ENCODE measurements at regions not wholly inside any gene's neighbourhood (a gene's known extent, or its start where the extent isn't known, plus 50 kb on each side); places are given as distances from the start of the nearest gene placed in this dataset.

GRCh38 chr3:72231439-72232196 lies 446.7 kb upstream of the PROK2 start:
- H3K27me3 ChIP-seq (ENCODE audit: control insufficient read depth, insufficient read depth, low read length): no peaks in the 10 kb centered on the region
- no peaks in the 10 kb centered on the region for H3K4me1 ChIP-seq (ENCODE audit: control insufficient read depth, low read depth, low read length)
- H3K36me3 ChIP-seq (ENCODE audit: control insufficient read depth, low read depth, low read length): no peaks in the 10 kb centered on the region
- H3K4me3 ChIP-seq (ENCODE audit: low read length): no peak overlapping the region
- no peaks in the 10 kb centered on the region for H3K9me3 ChIP-seq (ENCODE audit: control insufficient read depth, low read depth, low read length)
- no peak overlapping the region for H3K9ac ChIP-seq (ENCODE audit: low read length)
- H3K27ac ChIP-seq (ENCODE audit: low read length): no peak overlapping the region

DNA sequence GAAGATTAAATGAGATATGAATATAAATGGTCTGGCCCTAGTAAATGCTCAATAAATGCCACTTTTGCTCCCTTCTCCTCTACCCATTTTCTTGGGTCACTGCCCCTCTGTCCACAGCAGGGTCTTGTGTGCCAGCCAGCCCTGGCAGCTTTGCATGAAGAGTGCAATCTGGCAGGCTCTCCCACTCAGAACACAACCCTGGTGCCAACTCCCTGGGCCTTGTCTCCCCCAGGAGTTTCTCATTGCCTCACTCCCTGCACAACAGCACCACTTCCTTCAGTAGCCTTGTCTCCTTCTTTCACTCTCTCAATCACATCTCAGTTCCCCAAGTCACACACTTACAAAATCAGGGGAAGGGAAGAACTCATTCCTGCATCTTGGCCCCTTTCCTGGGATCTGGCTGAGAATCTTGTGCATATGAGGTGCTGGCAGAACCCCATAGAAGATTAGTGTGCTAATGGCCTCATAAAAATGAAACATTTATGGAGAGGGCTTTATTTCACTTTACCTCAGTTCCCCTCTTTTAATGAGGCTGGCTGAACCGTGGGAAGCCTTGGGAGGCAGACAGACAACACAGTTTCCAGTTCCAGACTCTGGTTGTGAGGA lies 445.9 kb upstream of the PROK2 start:
- no peak overlapping the region for H3K27ac ChIP-seq (ENCODE audit: low read length)
- H3K9me3 ChIP-seq (ENCODE audit: control insufficient read depth, low read depth, low read length): no peaks in the 10 kb centered on the region
- no peaks in the 10 kb centered on the region for H3K36me3 ChIP-seq (ENCODE audit: control insufficient read depth, low read depth, low read length)
- no peaks in the 10 kb centered on the region for H3K4me1 ChIP-seq (ENCODE audit: control insufficient read depth, low read depth, low read length)
- H3K27me3 ChIP-seq (ENCODE audit: control insufficient read depth, insufficient read depth, low read length): no peaks in the 10 kb centered on the region
- H3K9ac ChIP-seq (ENCODE audit: low read length): no peak overlapping the region
- H3K4me3 ChIP-seq (ENCODE audit: low read length): no peak overlapping the region

- Histone ChIP-seq H3K9me3 (ENCODE audit: control insufficient read depth, low read depth, low read length) (peaks cover 3% of the 10 kb centered on the region), H3K27me3 (ENCODE audit: control insufficient read depth, insufficient read depth, low read length) (no peaks in the 10 kb centered on the region), H3K4me1 (ENCODE audit: control insufficient read depth, low read depth, low read length) (no peaks in the 10 kb centered on the region), H3K9ac (ENCODE audit: low read length) (no peak overlapping the region), H3K27ac (ENCODE audit: low read length) (no peak overlapping the region), H3K4me3 (ENCODE audit: low read length) (no peak overlapping the region), H3K36me3 (ENCODE audit: control insufficient read depth, low read depth, low read length) (no peaks in the 10 kb centered on the region)
Measured at GRCh38 chr3:72229952-72230351, 445.0 kb upstream of the PROK2 start.

- no peaks in the 10 kb centered on the region for H3K4me1 ChIP-seq (ENCODE audit: control insufficient read depth, low read depth, low read length)
- H3K9me3 ChIP-seq (ENCODE audit: control insufficient read depth, low read depth, low read length): peaks cover 5% of the 10 kb centered on the region
- H3K4me3 ChIP-seq (ENCODE audit: low read length): no peak overlapping the region
- H3K27ac ChIP-seq (ENCODE audit: low read length): no peak overlapping the region
- no peaks in the 10 kb centered on the region for H3K36me3 ChIP-seq (ENCODE audit: control insufficient read depth, low read depth, low read length)
- H3K9ac ChIP-seq (ENCODE audit: low read length): no peak overlapping the region
- H3K27me3 ChIP-seq (ENCODE audit: control insufficient read depth, insufficient read depth, low read length): no peaks in the 10 kb centered on the region
Measured at GRCh38 chr3:72227486-72228070, 442.6 kb upstream of the PROK2 start.

DNA sequence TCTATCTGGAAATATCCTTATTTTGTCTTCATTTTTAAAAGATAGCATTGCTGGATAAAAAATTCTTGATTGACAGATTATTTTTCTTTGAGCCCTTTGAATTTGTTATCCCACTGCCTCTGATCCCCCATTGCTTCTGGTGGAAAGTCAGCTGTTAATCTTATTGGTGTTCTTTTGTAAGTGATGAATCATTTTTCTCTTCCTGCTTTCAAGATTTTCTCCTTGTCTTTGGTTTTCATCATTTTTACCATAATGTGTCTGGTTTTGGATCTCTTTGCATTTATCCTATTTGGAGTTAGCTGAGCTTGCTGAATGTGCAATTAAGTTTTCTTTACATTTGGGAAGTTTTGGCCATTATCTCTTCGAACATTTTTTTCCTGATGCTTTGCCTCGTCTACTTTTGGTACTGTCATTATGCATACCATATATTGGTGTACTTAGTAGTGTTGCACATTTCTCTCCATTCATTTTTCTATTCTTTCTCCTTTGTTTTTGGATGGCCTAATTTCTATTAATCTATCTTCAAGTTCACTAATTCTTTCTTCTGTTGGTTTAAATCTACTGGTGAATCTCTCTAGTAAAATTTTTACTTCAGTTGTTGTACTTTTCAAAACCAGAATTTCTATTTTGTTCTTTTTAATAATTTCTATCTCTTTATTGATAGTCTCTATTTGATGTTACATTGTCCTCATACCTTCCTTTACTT lies 440.0 kb upstream of the PROK2 start:
- Histone ChIP-seq H3K4me3 (ENCODE audit: low read length) (no peak overlapping the region), H3K9me3 (ENCODE audit: control insufficient read depth, low read depth, low read length) (peaks cover 5% of the 10 kb centered on the region), H3K9ac (ENCODE audit: low read length) (no peak overlapping the region), H3K4me1 (ENCODE audit: control insufficient read depth, low read depth, low read length) (no peaks in the 10 kb centered on the region), H3K27me3 (ENCODE audit: control insufficient read depth, insufficient read depth, low read length) (no peaks in the 10 kb centered on the region), H3K36me3 (ENCODE audit: control insufficient read depth, low read depth, low read length) (no peaks in the 10 kb centered on the region), H3K27ac (ENCODE audit: low read length) (no peak overlapping the region)

GRCh38 chr3:72223628-72224027 lies 438.7 kb upstream of the PROK2 start:
- Histone ChIP-seq H3K4me3 (ENCODE audit: low read length) (no peak overlapping the region), H3K36me3 (ENCODE audit: control insufficient read depth, low read depth, low read length) (no peaks in the 10 kb centered on the region), H3K27me3 (ENCODE audit: control insufficient read depth, insufficient read depth, low read length) (no peaks in the 10 kb centered on the region), H3K9me3 (ENCODE audit: control insufficient read depth, low read depth, low read length) (peaks cover 5% of the 10 kb centered on the region), H3K27ac (ENCODE audit: low read length) (no peak overlapping the region), H3K9ac (ENCODE audit: low read length) (no peak overlapping the region), H3K4me1 (ENCODE audit: control insufficient read depth, low read depth, low read length) (no peaks in the 10 kb centered on the region)

DNA sequence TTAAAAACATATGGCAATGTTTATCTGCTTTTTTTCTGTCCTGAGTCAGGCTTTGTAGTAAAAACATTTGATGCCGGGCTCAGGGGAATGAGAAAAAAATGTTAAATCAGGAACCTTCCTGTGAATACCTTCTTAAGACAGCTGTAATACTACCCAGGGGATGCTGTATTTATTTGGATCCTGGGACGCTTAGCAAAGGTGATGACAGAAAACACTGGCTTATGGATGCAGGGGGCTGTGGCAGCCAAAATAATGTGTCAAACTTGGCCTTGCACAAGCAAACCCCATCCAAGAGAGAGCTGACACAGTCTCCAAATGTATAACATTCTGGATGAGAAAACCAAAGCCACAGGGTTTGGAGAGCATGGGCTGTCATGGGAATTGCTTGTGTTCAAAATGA lies 438.2 kb upstream of the PROK2 start:
- Histone ChIP-seq H3K27ac (ENCODE audit: low read length) (no peak overlapping the region), H3K4me3 (ENCODE audit: low read length) (no peak overlapping the region)

DNA sequence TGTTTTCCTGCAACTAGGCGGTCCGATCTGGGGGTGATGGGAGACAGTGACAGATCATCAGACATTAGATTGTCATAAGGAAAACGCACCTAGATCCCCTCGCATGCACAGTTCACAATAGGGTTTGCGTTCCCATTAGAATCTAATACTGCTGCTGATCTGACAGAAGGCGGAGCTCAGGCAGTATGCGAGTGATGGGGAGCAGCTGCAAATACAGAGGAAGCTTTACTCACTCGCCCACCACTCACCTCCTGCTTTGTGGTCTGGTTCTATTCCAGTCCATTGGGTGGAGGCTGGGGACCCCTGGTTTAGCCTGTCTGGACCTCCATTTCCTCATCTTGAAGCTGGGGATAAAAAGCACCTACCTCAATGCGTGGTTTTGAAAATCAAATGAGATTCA lies 437.5 kb upstream of the PROK2 start:
- no peaks in the 10 kb centered on the region for H3K27me3 ChIP-seq (ENCODE audit: control insufficient read depth, insufficient read depth, low read length)
- H3K9me3 ChIP-seq (ENCODE audit: control insufficient read depth, low read depth, low read length): peaks cover 5% of the 10 kb centered on the region
- no peaks in the 10 kb centered on the region for H3K4me1 ChIP-seq (ENCODE audit: control insufficient read depth, low read depth, low read length)
- no peak overlapping the region for H3K9ac ChIP-seq (ENCODE audit: low read length)
- no peak overlapping the region for H3K4me3 ChIP-seq (ENCODE audit: low read length)
- H3K27ac ChIP-seq (ENCODE audit: low read length): no peak overlapping the region
- no peaks in the 10 kb centered on the region for H3K36me3 ChIP-seq (ENCODE audit: control insufficient read depth, low read depth, low read length)

More for the DNA sequence above, 438.2 kb upstream of the PROK2 start:
- Histone ChIP-seq H3K9ac (ENCODE audit: low read length) (no peak overlapping the region), H3K9me3 (ENCODE audit: control insufficient read depth, low read depth, low read length) (peaks cover 5% of the 10 kb centered on the region), H3K36me3 (ENCODE audit: control insufficient read depth, low read depth, low read length) (no peaks in the 10 kb centered on the region), H3K4me1 (ENCODE audit: control insufficient read depth, low read depth, low read length) (no peaks in the 10 kb centered on the region), H3K27me3 (ENCODE audit: control insufficient read depth, insufficient read depth, low read length) (no peaks in the 10 kb centered on the region)

GRCh38 chr3:72220946-72221345 lies 436.0 kb upstream of the PROK2 start:
- no peaks in the 10 kb centered on the region for H3K27me3 ChIP-seq (ENCODE audit: control insufficient read depth, insufficient read depth, low read length)
- H3K9ac ChIP-seq (ENCODE audit: low read length): no peak overlapping the region
- H3K27ac ChIP-seq (ENCODE audit: low read length): no peak overlapping the region
- no peaks in the 10 kb centered on the region for H3K36me3 ChIP-seq (ENCODE audit: control insufficient read depth, low read depth, low read length)
- H3K4me3 ChIP-seq (ENCODE audit: low read length): no peak overlapping the region
- no peaks in the 10 kb centered on the region for H3K4me1 ChIP-seq (ENCODE audit: control insufficient read depth, low read depth, low read length)
- peaks cover 5% of the 10 kb centered on the region for H3K9me3 ChIP-seq (ENCODE audit: control insufficient read depth, low read depth, low read length)

DNA sequence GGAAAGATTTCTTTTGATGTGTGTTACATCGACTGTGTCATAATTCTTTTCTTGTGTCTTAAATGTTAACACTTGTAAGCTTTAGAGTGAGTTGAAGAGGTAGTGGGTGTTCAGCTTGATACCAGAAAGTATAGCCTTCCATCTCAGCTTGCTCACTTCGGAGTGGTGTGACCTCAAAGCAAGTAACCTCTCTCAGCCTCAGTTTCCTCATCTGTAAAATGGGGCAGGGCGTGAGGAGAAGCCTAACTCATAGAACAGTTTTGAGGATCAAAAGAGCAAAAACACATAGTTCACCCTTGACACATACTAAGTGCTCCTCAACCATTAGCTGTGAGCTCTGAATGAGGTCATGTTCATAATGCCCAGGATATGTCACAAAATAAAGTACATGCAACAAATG lies 434.8 kb upstream of the PROK2 start:
- H3K4me1 ChIP-seq (ENCODE audit: control insufficient read depth, low read depth, low read length): no peaks in the 10 kb centered on the region
- H3K9me3 ChIP-seq (ENCODE audit: control insufficient read depth, low read depth, low read length): peaks cover under 1% of the 10 kb centered on the region
- H3K27me3 ChIP-seq (ENCODE audit: control insufficient read depth, insufficient read depth, low read length): no peaks in the 10 kb centered on the region
- H3K4me3 ChIP-seq (ENCODE audit: low read length): no peak overlapping the region
- H3K27ac ChIP-seq (ENCODE audit: low read length): no peak overlapping the region
- H3K9ac ChIP-seq (ENCODE audit: low read length): no peak overlapping the region
- no peaks in the 10 kb centered on the region for H3K36me3 ChIP-seq (ENCODE audit: control insufficient read depth, low read depth, low read length)

DNA sequence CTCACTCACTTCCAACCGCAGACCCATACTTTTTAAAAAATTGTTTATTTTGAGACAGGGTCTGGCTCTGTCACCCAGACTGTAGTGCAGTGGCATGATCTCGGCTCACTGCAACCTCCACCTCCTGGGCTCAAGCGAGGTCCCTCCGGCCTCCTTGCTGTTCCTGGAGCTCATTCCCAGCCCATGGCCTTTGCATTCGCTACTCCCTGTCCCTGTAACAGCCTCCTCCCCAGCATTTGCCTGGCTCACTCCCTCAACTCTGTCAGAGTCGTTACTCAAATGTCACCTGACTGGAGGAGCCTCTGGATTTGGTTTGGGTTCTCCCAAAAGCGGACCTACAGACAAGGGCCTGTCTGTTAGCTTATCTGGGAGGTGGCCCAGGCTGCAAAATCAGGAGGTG lies 432.6 kb upstream of the PROK2 start:
- no peaks in the 10 kb centered on the region for H3K9me3 ChIP-seq (ENCODE audit: control insufficient read depth, low read depth, low read length)
- no peaks in the 10 kb centered on the region for H3K4me1 ChIP-seq (ENCODE audit: control insufficient read depth, low read depth, low read length)
- no peak overlapping the region for H3K9ac ChIP-seq (ENCODE audit: low read length)
- H3K27ac ChIP-seq (ENCODE audit: low read length): no peak overlapping the region
- no peaks in the 10 kb centered on the region for H3K27me3 ChIP-seq (ENCODE audit: control insufficient read depth, insufficient read depth, low read length)
- no peaks in the 10 kb centered on the region for H3K36me3 ChIP-seq (ENCODE audit: control insufficient read depth, low read depth, low read length)
- H3K4me3 ChIP-seq (ENCODE audit: low read length): no peak overlapping the region
